GM18873 (cell line): ENCODE measurements at regions not wholly inside any gene's neighbourhood (a gene's known extent, or its start where the extent isn't known, plus 50 kb on each side); places are given as distances from the start of the nearest gene placed in this dataset.
"Not testable (repeated sequence)": the region's sequence is repeated elsewhere in the genome, so short reads cannot be mapped to it uniquely, and the experiment has no call there.

Experiments used
- ATAC-seq: cut with Tn5 transposase; IDR thresholded peaks from one replicate; pipeline ENCODE4 v1.9.1; 2021; ENCODE audit warnings: mild to moderate bottlenecking, moderate library complexity, moderate number of reproducible peaks; ENCODE audit not compliant: unreplicated experiment, low FRiP score

GRCh38 chr4:15332377-15332776, 95.5 kb upstream of the C1QTNF7 start:
- no peak for ATAC-seq

- no peak for ATAC-seq
Measured at GRCh38 chr4:15333692-15334633, 93.9 kb upstream of the C1QTNF7 start.

DNA sequence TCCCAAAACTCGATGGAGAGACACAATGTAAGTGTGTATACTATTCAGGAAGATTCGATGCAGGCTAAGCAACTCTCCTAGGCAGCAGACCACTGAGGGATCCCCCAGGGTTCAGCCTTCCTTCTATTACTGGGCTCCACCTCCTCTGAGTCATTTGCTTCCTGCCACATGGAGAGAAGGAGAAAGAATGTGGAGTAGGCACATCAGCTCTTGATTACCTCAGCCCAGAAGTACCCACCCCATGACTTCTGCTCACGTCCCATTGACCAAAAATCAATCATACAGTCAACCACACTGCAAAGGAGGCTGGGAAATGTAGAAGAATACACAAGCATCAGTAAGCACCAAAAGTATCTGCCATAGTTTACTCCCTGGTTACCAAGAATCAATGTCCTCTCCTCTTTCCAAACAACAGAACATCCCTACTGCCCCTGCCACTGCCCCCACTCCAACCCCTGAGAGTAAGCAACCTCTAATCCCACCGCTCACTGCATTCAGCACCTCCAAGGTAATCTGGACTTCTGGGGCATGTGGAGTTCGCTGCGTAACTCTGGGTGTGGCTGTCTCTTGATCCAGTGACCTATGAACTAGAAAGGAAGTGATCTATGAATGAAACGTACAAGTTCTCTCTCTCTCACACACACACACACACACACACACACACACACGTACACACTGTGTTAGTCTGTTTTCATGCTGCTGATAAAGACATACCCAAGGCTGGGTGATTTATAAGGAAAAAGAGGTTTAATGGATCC, 91.2 kb upstream of the C1QTNF7 start:
- no peak for ATAC-seq

DNA sequence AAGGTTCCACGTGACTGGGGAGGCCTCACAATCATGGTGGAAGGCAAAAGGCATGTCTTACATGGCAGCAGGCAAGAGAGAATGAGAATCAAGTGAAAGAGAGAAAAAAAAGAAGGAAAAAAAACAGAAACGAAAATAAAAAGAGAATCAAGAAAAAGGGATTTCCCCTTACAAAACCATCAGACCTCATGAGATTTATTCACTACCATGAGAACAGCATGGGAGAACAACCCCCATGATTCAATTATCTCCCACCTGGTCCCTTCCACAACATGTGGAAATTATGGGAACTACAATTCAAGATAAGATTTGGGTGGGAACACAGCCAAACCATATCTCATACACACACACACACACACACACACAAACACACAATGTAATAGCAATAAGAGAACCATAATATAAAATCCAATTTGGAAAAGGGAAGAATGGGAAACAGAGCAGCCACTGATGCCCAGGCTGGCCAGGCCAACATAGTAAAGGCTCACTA, 90.6 kb upstream of the C1QTNF7 start:
- not testable (repeated sequence) for ATAC-seq

DNA sequence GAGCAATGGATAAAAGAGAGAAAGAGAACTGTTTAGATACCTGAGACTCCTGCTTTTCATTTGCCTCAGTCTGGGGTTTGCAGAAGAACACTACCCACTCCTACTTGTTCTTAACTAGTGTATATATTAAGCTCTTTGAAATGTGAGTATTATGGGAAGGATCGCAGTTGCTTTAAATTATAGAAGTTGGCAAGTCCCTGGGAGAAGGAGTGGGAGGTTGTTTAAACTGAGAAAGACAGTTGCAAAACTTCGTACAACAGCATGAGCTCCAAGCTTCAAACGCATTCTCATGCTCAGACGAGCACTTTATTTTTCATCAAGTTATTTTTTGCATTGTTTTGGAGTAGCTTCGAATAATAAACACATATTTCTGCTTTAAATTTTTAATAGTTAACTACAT, 88.1 kb upstream of the C1QTNF7 start:
- no peak for ATAC-seq

- ATAC-seq, result no peak
Measured at GRCh38 chr4:15340332-15340731, 87.5 kb upstream of the C1QTNF7 start.

DNA sequence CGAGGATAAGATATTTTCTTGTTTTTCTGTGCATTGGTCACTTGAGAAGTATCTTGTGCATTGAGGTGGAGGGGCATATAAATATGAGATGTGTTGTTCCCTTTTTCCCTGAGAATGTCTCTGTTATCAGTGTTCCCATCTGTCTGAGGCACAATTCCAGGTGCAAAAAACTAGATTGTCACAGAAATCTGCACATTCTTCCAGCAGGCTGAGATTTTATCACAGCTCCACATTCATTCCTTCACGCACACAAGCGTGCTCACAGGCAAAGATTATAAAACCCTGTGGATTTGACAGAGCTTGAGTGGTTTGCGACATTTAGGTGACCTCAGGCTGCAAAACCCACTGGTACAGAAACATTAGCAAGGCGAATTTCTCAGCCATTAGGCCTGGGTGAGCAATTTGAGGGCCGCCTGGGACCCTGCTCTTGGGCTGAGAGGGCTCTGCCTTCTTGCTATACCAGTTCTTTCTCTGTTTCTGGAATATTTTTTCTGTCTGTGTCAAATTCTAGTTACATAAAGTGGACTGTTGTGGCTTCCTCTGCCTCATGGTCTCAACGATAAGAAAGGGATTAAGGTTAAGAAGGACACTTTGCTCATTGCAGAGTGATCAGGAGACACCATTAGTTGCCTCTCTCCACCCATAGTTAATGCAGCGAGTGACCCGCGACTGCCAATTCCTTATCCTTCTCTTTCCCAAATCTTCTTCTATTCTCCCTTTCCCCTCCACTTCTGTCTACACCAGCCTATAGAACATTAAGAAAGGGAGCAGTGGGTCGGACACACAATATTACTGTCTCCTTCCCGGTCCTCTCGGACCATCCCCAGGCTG, 86.7 kb upstream of the C1QTNF7 start:
- no peak for ATAC-seq

GRCh38 chr4:15341733-15342300, 86.0 kb upstream of the C1QTNF7 start:
- no peak for ATAC-seq

- ATAC-seq, result no peak
Measured at GRCh38 chr4:15343000-15343399, 84.8 kb upstream of the C1QTNF7 start.

DNA sequence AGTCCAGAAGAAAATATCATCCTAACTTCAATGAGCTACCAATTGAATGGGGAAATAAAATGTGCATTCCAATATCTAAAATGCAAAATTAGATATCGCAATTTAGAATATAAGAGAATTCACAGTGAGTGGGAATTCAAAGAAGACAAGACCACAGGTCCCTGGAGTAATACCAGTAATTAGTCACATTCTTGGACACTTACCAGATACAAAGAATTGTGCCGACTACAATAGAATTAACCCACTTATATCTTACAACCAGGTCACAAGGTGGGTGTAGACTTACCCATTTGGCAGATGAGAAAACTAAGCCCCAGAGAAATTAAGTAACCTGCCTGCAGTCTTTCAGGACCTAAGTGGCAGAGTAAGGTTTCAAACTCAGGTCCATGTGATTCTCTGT, 84.3 kb upstream of the C1QTNF7 start:
- no peak for ATAC-seq

- ATAC-seq, result no peak
Measured at GRCh38 chr4:15344041-15344440, 83.8 kb upstream of the C1QTNF7 start.

GRCh38 chr4:15345134-15345533, 82.7 kb upstream of the C1QTNF7 start:
- ATAC-seq, result no peak

- no peak for ATAC-seq
Measured at GRCh38 chr4:15348236-15348635, 79.6 kb upstream of the C1QTNF7 start.

GRCh38 chr4:15348695-15349094, 79.1 kb upstream of the C1QTNF7 start:
- ATAC-seq, result no peak

- no peak for ATAC-seq
Measured at GRCh38 chr4:15349531-15349935, 78.3 kb upstream of the C1QTNF7 start.

- ATAC-seq, result no peak
Measured at GRCh38 chr4:15349965-15350364, 77.9 kb upstream of the C1QTNF7 start.

- ATAC-seq, result no peak
Measured at GRCh38 chr4:15352524-15352923, 75.3 kb upstream of the C1QTNF7 start.

GRCh38 chr4:15353207-15353606, 74.6 kb upstream of the C1QTNF7 start:
- no peak for ATAC-seq

DNA sequence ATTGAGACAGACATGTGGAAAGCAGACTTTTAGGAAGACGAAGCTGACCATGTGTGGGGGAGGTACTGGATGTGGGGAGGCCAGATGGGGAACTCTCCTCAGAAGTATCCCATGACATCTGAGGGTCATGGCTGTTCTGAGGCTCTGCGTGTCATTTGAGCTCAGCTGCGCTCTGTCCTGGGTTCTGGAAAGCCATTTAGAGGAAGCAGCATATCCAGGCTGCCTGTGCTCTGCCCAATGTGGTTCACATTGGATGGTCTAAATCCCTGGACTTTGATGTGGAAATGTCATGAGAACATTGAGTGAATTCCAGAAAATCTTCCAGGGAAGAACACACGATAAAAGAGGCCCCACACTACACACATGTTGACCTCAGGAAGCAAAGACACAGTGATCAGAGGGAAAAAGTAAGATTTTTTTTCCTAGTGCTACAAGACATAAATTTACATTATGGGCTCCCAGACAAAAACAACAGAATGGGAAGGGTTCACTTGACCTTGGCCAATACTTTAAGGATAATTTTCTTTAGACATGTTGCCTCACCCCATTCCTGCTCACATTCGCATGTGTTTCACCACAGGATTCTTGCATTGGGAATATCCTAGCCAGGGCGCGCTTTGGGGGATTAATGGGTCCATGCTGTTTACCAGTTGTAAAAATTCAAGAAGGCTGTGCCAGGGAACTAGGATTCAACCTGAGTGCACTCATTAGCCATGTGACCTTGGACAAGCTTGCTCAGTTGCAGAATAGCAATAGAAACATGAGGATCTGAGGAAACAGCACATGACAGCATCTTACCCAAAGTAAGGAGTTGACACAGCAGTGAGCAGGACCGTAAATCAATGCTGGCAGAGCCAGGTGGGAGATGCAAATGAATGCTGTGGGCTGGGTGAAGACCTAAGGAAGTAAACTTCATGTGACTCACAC, 73.2 kb upstream of the C1QTNF7 start:
- ATAC-seq, result no peak
